Fibroblast of lung (primary cell): ENCODE measurements at regions not wholly inside any gene's neighbourhood (a gene's known extent, or its start where the extent isn't known, plus 50 kb on each side); places are given as distances from the start of the nearest gene placed in this dataset.

Experiments used
- DNase-seq, 2 donors: peaks; one replicate each; pipeline versions ENCODE4 v3.0.0 to v3.0.0-alpha.2; 2010; ENCODE audit warnings: low read depth in 2 of 2
- H2AFZ ChIP-seq: 2 replicates; pipeline ENCODE4 v1.5.1; 2012; ENCODE audit warnings: low read length, control low read depth, inconsistent platforms
- H3K27ac ChIP-seq: 2 replicates; pipeline ENCODE4 v1.5.1; 2011; ENCODE audit warnings: low read length, control low read depth; ENCODE audit not compliant: insufficient read depth
- H3K27me3 ChIP-seq: 2 replicates; pipeline ENCODE4 v1.5.1; 2011; ENCODE audit warnings: mild to moderate bottlenecking, low read length; ENCODE audit not compliant: control insufficient read depth, insufficient read depth
- H3K36me3 ChIP-seq: 2 replicates; pipeline ENCODE4 v1.5.1; 2011; ENCODE audit warnings: low read length; ENCODE audit not compliant: control insufficient read depth, insufficient read depth
- H3K4me1 ChIP-seq: 2 replicates; pipeline ENCODE4 v1.5.1; 2011; ENCODE audit warnings: low read length; ENCODE audit not compliant: control insufficient read depth, insufficient read depth; ENCODE audit errors: extremely low read depth
- H3K4me2 ChIP-seq: 2 replicates; pipeline ENCODE4 v1.5.1; 2011; ENCODE audit warnings: low read length, control low read depth; ENCODE audit not compliant: insufficient read depth; ENCODE audit errors: extremely low read depth
- H3K4me3 ChIP-seq, 4 experiments: fragments of 200-600 bp in 1 of 4; sonication (generic) in 1 of 4; replicated peaks in 1 of 4; 2 replicates each; pipeline ENCODE4 v1.5.1; 2011 to 2016; ENCODE audit warnings: low read length in 4 of 4, low read depth in 3 of 4, mild to moderate bottlenecking in 3 of 4, control low read depth in 2 of 4, inconsistent platforms in 1 of 4, mixed read lengths in 1 of 4; ENCODE audit not compliant: insufficient read depth in 1 of 4; ENCODE audit errors: control extremely low read depth in 1 of 4
- H3K79me2 ChIP-seq: 2 replicates; pipeline ENCODE4 v1.5.1; 2012; ENCODE audit warnings: mild to moderate bottlenecking, low read length, inconsistent platforms; ENCODE audit not compliant: control insufficient read depth, insufficient read depth
- H3K9ac ChIP-seq: 2 replicates; pipeline ENCODE4 v1.5.1; 2011; ENCODE audit warnings: mild to moderate bottlenecking, low read length, control low read depth; ENCODE audit not compliant: insufficient read depth
- H3K9me3 ChIP-seq: 2 replicates; pipeline ENCODE4 v1.5.1; 2012; ENCODE audit warnings: low read depth, low read length; ENCODE audit not compliant: control insufficient read depth, insufficient read depth
- H4K20me1 ChIP-seq: 2 replicates; pipeline ENCODE4 v1.5.1; 2011; ENCODE audit warnings: low read length; ENCODE audit not compliant: control insufficient read depth, insufficient read depth; ENCODE audit errors: extremely low read depth
- EZH2 ChIP-seq: IDR thresholded peaks from 2 replicates; pipeline ENCODE4 v1.5.1; 2012; ENCODE audit warnings: low read length, control low read depth, mild to moderate bottlenecking; ENCODE audit errors: missing control alignments
- TF ChIP-seq, protein P1 (sequence below), 2 donors: IDR thresholded peaks in 1 of 2; conservative IDR thresholded peaks in 1 of 2; 1 replicate in 1 of 2; 2 replicates in 1 of 2; pipeline ENCODE4 v1.5.1; 2011 to 2012; ENCODE audit warnings: low read length in 2 of 2, control low read depth in 1 of 2, inconsistent platforms in 1 of 2, low read depth in 1 of 2, mild to moderate bottlenecking in 1 of 2

DNA sequence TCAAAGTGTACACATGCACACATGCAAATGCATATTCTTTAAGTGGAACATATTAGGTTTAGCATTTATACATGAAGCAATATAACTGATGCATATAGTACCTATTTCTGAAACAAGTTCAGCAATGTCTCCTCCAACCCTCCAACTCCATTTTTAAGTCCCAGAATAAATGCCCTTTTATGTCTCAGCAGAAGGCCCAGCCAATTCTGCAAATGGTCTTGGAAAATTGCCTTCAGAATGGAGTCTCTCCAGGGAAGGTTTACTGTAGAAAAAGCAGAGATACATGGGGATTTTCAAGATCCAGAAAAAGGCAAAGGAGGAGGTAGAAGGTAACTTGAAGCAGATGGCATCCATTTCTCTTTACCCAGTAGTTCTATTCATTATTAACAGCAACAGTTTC is 633.3 kb downstream of the MAFB start:
- Histone ChIP-seq H3K27ac (no peak overlapping the region), H3K79me2 (no peaks in the 10 kb centered on the region)

DNA sequence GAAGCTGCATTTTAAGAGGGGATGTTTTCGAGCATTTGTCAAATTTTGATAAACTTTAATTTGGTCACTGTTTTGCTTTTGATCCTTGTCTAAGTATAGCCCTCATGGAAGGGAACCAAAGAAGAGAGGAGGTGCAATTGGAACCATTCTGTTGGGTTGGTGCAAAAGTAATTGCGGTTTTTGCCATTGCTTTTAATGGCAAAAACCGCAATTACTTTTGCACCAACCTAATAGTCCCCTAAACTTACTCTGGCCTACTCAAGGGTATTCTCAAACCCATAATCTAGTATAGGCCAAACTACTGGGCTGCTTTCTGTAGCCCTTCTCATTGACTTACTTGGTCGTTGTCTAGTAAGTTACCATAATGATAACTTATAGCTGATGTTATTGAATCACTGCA is 634.7 kb downstream of the MAFB start:
- DNase-seq, result no peak
- Histone ChIP-seq H2AFZ (no peak overlapping the region), H3K4me1 (no peaks in the 10 kb centered on the region), H3K36me3 (no peaks in the 10 kb centered on the region), H3K79me2 (no peaks in the 10 kb centered on the region), H4K20me1 (no peaks in the 10 kb centered on the region), H3K27ac (no peak overlapping the region), H3K9me3 (no peaks in the 10 kb centered on the region), H3K27me3 (no peaks in the 10 kb centered on the region), H3K4me2 (no peak overlapping the region), H3K4me3 (no peak overlapping the region), H3K9ac (no peak overlapping the region)
- TF ChIP-seq, protein P1, sequence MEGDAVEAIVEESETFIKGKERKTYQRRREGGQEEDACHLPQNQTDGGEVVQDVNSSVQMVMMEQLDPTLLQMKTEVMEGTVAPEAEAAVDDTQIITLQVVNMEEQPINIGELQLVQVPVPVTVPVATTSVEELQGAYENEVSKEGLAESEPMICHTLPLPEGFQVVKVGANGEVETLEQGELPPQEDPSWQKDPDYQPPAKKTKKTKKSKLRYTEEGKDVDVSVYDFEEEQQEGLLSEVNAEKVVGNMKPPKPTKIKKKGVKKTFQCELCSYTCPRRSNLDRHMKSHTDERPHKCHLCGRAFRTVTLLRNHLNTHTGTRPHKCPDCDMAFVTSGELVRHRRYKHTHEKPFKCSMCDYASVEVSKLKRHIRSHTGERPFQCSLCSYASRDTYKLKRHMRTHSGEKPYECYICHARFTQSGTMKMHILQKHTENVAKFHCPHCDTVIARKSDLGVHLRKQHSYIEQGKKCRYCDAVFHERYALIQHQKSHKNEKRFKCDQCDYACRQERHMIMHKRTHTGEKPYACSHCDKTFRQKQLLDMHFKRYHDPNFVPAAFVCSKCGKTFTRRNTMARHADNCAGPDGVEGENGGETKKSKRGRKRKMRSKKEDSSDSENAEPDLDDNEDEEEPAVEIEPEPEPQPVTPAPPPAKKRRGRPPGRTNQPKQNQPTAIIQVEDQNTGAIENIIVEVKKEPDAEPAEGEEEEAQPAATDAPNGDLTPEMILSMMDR (conservative IDR thresholded peaks at IDR 0.05 in 1 of 2, IDR thresholded peaks at IDR 0.05 in 1 of 2; ENCODE audit: low read depth in 1 of 2, low read length in 2 of 2), result no peak

More for the DNA sequence above, 633.3 kb downstream of the MAFB start:
- Histone ChIP-seq H3K36me3 (no peaks in the 10 kb centered on the region), H3K9me3 (no peaks in the 10 kb centered on the region), H3K4me1 (no peaks in the 10 kb centered on the region), H4K20me1 (no peaks in the 10 kb centered on the region), H3K27me3 (no peaks in the 10 kb centered on the region), H3K4me3 (no peak overlapping the region), H2AFZ (no peak overlapping the region), H3K9ac (no peak overlapping the region), H3K4me2 (no peak overlapping the region)
- TF ChIP-seq, protein P1 (conservative IDR thresholded peaks at IDR 0.05 in 1 of 2, IDR thresholded peaks at IDR 0.05 in 1 of 2; ENCODE audit: low read depth in 1 of 2, low read length in 2 of 2), result no peak
- no peak for TF ChIP-seq EZH2
- DNase-seq, result no peak

DNA sequence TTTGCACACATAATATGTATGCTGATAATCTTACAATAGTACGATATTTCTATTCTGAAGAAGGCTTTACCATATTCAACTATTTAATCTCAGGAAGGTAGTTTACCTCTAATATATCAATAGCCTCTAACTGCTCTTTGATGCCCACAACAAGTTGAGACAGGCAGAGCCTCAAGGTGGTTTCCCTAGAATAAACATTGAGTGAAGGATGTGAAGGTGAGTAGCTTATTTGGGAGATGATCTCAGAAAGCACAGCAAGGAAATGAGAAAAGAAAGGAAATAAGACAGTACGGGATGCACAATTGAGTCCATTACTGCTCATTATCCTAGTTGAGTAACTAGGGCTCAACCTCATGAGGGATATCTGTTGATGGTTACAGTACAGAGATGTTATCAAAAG is 638.4 kb downstream of the MAFB start:
- H3K4me1 ChIP-seq, result no peaks in the 10 kb centered on the region
- H3K9ac ChIP-seq, result no peak overlapping the region
- no peaks in the 10 kb centered on the region for H4K20me1 ChIP-seq
- H3K4me2 ChIP-seq, result no peak overlapping the region
- H3K4me3 ChIP-seq, result no peak overlapping the region
- no peak for DNase-seq
- no peaks in the 10 kb centered on the region for H3K79me2 ChIP-seq
- H3K27ac ChIP-seq, result no peak overlapping the region
- no peak overlapping the region for H2AFZ ChIP-seq
- H3K27me3 ChIP-seq, result no peaks in the 10 kb centered on the region
- TF ChIP-seq, protein P1 (conservative IDR thresholded peaks at IDR 0.05 in 1 of 2, IDR thresholded peaks at IDR 0.05 in 1 of 2; ENCODE audit: low read depth in 1 of 2, low read length in 2 of 2), result no peak
- TF ChIP-seq EZH2, result no peak
- H3K36me3 ChIP-seq, result no peaks in the 10 kb centered on the region
- H3K9me3 ChIP-seq, result no peaks in the 10 kb centered on the region
